ENCODE measurements at regions not wholly inside any gene's neighbourhood (a gene's known extent, or its start where the extent isn't known, plus 50 kb on each side); places are given as distances from the start of the nearest gene placed in this dataset.

DNA sequence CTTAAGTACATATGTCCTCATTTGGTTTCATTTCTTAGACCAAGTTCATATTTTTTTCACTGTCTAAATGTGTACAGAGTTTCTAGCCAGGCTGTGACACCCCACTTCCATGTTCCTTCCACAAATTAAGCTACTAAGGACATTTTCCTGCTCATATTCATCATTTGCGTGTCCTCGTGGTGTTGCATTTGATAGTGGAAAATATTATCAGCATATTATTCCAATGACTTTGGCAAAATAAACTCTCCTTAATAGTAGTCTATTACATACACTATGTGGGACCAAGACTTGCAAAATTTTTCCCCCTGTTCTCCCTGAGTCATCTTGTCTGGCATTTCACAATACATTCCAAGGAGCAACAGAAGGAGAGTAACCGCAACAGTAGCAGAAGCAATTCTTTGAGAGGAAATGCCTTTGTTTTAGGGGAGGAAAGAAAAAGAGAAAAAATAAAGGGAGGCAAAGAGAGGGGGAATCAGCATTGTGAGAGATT, 599.2 kb downstream of the COL12A1 start:
- no peak overlapping the region for H2AFZ ChIP-seq (ENCODE audit: low read depth, low read length)
- no peaks in the 10 kb centered on the region for H4K20me1 ChIP-seq (replicated peaks; ENCODE audit: control insufficient read depth, insufficient read depth, low read length)
- intact Hi-C loops (cut with micrococcal nuclease) = no loop called here
- no peaks in the 10 kb centered on the region for H3K79me2 ChIP-seq (ENCODE audit: control insufficient read depth, insufficient read depth, low read length)
- ChIA-PET POLR2A (no interaction called here), CTCF (ENCODE audit: low intra/inter-chr PET ratio) (no interaction called here)
- DNase-seq (ENCODE audit: extremely low read depth in 1 of 4, low spot score in 3 of 4) (no peak), ATAC-seq (no peak), FAIRE-seq (no peak)
- H3K9ac ChIP-seq (ENCODE audit: insufficient read depth in 1 of 2, low read depth in 2 of 2, low read length in 2 of 2) = no peak overlapping the region
- H3K9me1 ChIP-seq (ENCODE audit: control insufficient read depth, insufficient read depth, low read length) = no peaks in the 10 kb centered on the region
- in situ Hi-C loops (cut with MboI) = no loop called here
- BruUV-seq (replicated peaks) = no TSS peak
- H3K9me3 ChIP-seq (replicated peaks; ENCODE audit: control insufficient read depth, insufficient read depth, low read depth, low read length) = no peaks in the 10 kb centered on the region
- 0% methylated on average over 3 of the region's 3 CpGs for WGBS (ENCODE audit: insufficient coverage, low coverage, missing lambda C conversion rate)
- no peaks in the 10 kb centered on the region for H3K4me1 ChIP-seq (replicated peaks in 1 of 2; ENCODE audit: control insufficient read depth in 2 of 2, insufficient read depth in 2 of 2, low read length in 2 of 2)
- TF ChIP-seq ERF (CRISPR knock-in tag; IDR thresholded peaks at IDR 0.05) = no peak
- no peak for TF ChIP-seq ZFPM2 (CRISPR knock-in tag; IDR thresholded peaks at IDR 0.05)
- TF ChIP-seq, protein P1, sequence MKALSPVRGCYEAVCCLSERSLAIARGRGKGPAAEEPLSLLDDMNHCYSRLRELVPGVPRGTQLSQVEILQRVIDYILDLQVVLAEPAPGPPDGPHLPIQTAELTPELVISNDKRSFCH (CRISPR knock-in tag; IDR thresholded peaks at IDR 0.05) = no peak
- TF ChIP-seq, protein P1 (tag; IDR thresholded peaks at IDR 0.05) = no peak
- TF ChIP-seq HDAC2 (IDR thresholded peaks at IDR 0.05) = no peak
- no peak for TF ChIP-seq ZNF75A (CRISPR knock-in tag; IDR thresholded peaks at IDR 0.05)
- no peak for TF ChIP-seq ZNF717 (CRISPR knock-in tag; IDR thresholded peaks at IDR 0.05)
- no peak for TF ChIP-seq ZNF12 (CRISPR knock-in tag; IDR thresholded peaks at IDR 0.05)
- no peak for TF ChIP-seq CBX5 (IDR thresholded peaks at IDR 0.05; ENCODE audit: borderline replicate concordance, low read depth)
- no peak for TF ChIP-seq RBM17 (IDR thresholded peaks at IDR 0.05; ENCODE audit: borderline replicate concordance, low read depth, low read length)
- TF ChIP-seq, protein P2, sequence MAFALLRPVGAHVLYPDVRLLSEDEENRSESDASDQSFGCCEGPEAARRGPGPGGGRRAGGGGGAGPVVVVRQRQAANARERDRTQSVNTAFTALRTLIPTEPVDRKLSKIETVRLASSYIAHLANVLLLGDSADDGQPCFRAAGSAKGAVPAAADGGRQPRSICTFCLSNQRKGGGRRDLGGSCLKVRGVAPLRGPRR (CRISPR knock-in tag; IDR thresholded peaks at IDR 0.05) = no peak
- no peak for TF ChIP-seq EWSR1 (IDR thresholded peaks at IDR 0.05; ENCODE audit: borderline replicate concordance, low read depth, partially characterized antibody)
- TF ChIP-seq FOXO4 (CRISPR knock-in tag; IDR thresholded peaks at IDR 0.05) = no peak
- no peak for TF ChIP-seq ZNF140 (CRISPR knock-in tag; IDR thresholded peaks at IDR 0.05)
- TF ChIP-seq, protein P3, sequence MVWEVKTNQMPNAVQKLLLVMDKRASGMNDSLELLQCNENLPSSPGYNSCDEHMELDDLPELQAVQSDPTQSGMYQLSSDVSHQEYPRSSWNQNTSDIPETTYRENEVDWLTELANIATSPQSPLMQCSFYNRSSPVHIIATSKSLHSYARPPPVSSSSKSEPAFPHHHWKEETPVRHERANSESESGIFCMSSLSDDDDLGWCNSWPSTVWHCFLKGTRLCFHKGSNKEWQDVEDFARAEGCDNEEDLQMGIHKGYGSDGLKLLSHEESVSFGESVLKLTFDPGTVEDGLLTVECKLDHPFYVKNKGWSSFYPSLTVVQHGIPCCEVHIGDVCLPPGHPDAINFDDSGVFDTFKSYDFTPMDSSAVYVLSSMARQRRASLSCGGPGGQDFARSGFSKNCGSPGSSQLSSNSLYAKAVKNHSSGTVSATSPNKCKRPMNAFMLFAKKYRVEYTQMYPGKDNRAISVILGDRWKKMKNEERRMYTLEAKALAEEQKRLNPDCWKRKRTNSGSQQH (CRISPR knock-in tag; IDR thresholded peaks at IDR 0.05) = no peak
- TF ChIP-seq CEBPB (tag; IDR thresholded peaks at IDR 0.05) = no peak
- no peak for TF ChIP-seq CCNT2 (IDR thresholded peaks at IDR 0.05; ENCODE audit: borderline replicate concordance, extremely low read depth, insufficient read length, low read depth, low read length)
- TF ChIP-seq, protein P4, sequence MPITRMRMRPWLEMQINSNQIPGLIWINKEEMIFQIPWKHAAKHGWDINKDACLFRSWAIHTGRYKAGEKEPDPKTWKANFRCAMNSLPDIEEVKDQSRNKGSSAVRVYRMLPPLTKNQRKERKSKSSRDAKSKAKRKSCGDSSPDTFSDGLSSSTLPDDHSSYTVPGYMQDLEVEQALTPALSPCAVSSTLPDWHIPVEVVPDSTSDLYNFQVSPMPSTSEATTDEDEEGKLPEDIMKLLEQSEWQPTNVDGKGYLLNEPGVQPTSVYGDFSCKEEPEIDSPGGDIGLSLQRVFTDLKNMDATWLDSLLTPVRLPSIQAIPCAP (CRISPR knock-in tag; IDR thresholded peaks at IDR 0.05; ENCODE audit: borderline replicate concordance) = no peak
- H3K27ac ChIP-seq (ENCODE audit: extremely low read depth, low read depth, low read length) = no peak overlapping the region
- no peaks in the 10 kb centered on the region for H3K27me3 ChIP-seq (ENCODE audit: control insufficient read depth in 2 of 2, insufficient read depth in 2 of 2, low read length in 2 of 2)
- no peaks in the 10 kb centered on the region for H3K36me3 ChIP-seq (ENCODE audit: control insufficient read depth, insufficient read depth, low read length)
- H3K4me2 ChIP-seq (ENCODE audit: insufficient read depth, low read length) = no peak overlapping the region
- H3K4me3 ChIP-seq = no peak overlapping the region

All from K562 (cell line).